Uterus (tissue), 3 donors: ENCODE measurements at regions not wholly inside any gene's neighbourhood (a gene's known extent, or its start where the extent isn't known, plus 50 kb on each side); places are given as distances from the start of the nearest gene placed in this dataset.
"Not testable (repeated sequence)": the region's sequence is repeated elsewhere in the genome, so short reads cannot be mapped to it uniquely, and the experiment has no call there.

Experiments used
- DNase-seq, 2 donors: peaks; one replicate each; pipeline ENCODE4 v3.0.0-alpha.2; 2019 to 2020
- H3K27ac ChIP-seq, 2 donors: fragments of 200-600 bp; sonication (generic); 1 replicate in 1 of 2; 2 replicates in 1 of 2; pipeline ENCODE4 v1.5.1; 2016 to 2018
- H3K27me3 ChIP-seq, 2 donors: fragments of 200-600 bp; sonication (generic); one replicate each; pipeline ENCODE4 v1.5.1; 2018 to 2019; ENCODE audit warnings: control low read depth in 1 of 2
- H3K36me3 ChIP-seq, 2 donors: fragments of 200-600 bp; sonication (generic); one replicate each; pipeline ENCODE4 v1.5.1; 2019; ENCODE audit warnings: control low read depth in 1 of 2
- H3K4me1 ChIP-seq, 2 donors: fragments of 200-600 bp; sonication (generic); one replicate each; pipeline ENCODE4 v1.5.1; 2018 to 2019; ENCODE audit warnings: control low read depth in 1 of 2
- H3K4me3 ChIP-seq, 2 donors: fragments of 200-600 bp; sonication (generic); 1 replicate in 1 of 2; 2 replicates in 1 of 2; pipeline ENCODE4 v1.5.1; 2018 to 2019; ENCODE audit warnings: mild to moderate bottlenecking in 1 of 2
- H3K9me3 ChIP-seq, 2 donors: fragments of 200-600 bp; sonication (generic); one replicate each; pipeline ENCODE4 v1.5.1; 2019; ENCODE audit warnings: control low read depth in 1 of 2
- POLR2A ChIP-seq, 2 donors: fragments of 450-650 bp; IDR thresholded peaks; one replicate each; pipeline ENCODE4 v1.6.1; 2016; ENCODE audit warnings: antibody characterized with exemption in 2 of 2, mild to moderate bottlenecking in 1 of 2, moderate library complexity in 1 of 2
- intact Hi-C: fragments of 100-400 bp; cut with DNase I; formaldehyde crosslinking; loops from one replicate; pipeline ENCODE4 v1.15.1; 2023; ENCODE audit warnings: low total_unique reads
- TF ChIP-seq, protein P1 (sequence below), 4 experiments: fragments of 200-600 bp in 2 of 4; fragments of 450-650 bp in 2 of 4; sonication (generic) in 2 of 4; IDR thresholded peaks; one replicate each; pipeline ENCODE4 v1.5.1; 2016 to 2019; ENCODE audit warnings: antibody characterized with exemption in 4 of 4, mild to moderate bottlenecking in 2 of 4, moderate library complexity in 1 of 4
- donor health status: DM: yes; HTN: yes; CAD: no.

DNA sequence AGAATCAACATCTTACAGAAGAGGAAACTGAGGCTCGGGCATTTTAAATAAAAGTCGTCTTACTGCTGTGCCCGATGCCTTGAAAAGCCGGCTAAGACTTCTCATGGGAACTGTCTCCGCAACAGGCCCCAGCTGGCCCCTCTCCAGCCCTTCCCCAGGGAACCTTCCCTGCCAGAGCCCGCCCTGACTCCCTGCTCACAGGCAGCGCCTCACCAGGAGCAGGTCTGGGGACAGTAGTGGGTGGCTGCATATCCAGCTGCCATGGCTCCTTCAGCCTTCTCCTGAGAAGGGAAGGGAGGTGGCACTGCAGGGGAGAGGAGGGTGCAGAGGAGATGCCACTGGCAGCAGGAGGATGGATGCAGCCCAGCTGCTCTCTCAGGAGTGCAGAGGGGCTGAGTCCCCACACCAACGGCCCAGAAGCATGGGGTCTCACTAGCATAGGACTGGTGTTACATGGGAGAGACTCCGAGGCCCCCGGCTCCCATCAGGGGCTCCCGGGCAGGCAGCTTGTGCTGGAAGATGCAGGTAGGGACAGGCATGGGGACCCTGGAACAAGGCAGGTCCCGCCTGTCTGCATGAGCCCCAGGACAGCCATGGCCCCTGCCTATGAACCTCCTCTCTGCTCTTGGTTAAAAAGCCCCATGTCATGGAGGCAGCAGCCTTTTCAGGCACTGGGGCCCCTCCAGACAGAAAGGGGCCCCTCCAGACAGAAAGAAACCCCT is 216.4 kb upstream of the SGCG start:
- H3K27ac ChIP-seq: no peak overlapping the region
- DNase-seq: no peak

DNA sequence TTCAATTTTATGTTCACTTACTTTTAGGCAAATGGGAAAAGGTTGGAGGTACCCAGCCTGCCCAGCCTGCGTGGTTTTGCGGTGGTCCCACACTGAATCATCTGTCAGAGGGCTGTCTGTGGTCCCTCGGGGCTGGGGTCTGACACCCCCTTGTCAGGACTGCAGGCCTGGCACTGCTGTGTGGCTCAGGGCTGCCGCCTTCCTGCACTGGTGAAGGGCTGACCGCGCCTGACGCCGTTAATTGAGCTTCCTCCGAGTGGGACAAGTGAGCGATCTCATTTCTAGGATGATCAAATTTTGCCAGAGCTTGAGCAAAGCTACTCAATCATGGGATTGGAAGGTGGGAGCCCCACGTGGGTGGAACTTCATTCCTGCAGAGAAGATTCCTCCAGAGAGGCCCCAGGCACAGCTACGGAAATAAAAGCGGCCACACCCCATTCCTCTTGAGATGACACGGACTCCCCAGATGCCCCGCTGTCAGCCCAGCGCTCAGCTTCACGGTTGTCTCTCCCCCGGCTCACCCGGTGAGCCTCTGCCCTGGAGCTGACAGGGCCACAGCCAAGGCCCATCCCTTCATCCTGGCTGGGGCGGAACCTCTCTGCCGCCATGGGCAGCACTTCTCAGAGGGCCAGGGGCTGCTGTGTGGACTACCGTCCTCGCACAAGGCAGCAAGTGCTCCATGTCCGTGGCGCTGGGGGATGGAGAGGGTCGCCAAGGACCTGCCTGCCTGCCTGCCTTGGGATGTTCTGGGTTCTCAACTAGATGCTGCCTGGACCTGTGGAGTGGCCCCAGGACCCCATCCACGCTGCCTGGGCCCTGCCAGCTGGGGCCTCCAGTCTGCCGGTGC is 215.5 kb upstream of the SGCG start:
- H3K27me3 ChIP-seq, intact Hi-C loops, H3K36me3 ChIP-seq, H3K4me1 ChIP-seq, H3K27ac ChIP-seq, H3K9me3 ChIP-seq, DNase-seq, H3K4me3 ChIP-seq: not testable (repeated sequence)

More for the DNA sequence above, 216.4 kb upstream of the SGCG start:
- H3K36me3 ChIP-seq: no peaks in the 10 kb centered on the region
- intact Hi-C loops: no loop called here
- no peaks in the 10 kb centered on the region for H3K9me3 ChIP-seq
- H3K4me3 ChIP-seq: no peak overlapping the region
- H3K4me1 ChIP-seq: no peaks in the 10 kb centered on the region
- no peaks in the 10 kb centered on the region for H3K27me3 ChIP-seq
- TF ChIP-seq, protein P1, sequence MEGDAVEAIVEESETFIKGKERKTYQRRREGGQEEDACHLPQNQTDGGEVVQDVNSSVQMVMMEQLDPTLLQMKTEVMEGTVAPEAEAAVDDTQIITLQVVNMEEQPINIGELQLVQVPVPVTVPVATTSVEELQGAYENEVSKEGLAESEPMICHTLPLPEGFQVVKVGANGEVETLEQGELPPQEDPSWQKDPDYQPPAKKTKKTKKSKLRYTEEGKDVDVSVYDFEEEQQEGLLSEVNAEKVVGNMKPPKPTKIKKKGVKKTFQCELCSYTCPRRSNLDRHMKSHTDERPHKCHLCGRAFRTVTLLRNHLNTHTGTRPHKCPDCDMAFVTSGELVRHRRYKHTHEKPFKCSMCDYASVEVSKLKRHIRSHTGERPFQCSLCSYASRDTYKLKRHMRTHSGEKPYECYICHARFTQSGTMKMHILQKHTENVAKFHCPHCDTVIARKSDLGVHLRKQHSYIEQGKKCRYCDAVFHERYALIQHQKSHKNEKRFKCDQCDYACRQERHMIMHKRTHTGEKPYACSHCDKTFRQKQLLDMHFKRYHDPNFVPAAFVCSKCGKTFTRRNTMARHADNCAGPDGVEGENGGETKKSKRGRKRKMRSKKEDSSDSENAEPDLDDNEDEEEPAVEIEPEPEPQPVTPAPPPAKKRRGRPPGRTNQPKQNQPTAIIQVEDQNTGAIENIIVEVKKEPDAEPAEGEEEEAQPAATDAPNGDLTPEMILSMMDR (IDR thresholded peaks at IDR 0.05): no peak
- no peak for TF ChIP-seq POLR2A (IDR thresholded peaks at IDR 0.05)

DNA sequence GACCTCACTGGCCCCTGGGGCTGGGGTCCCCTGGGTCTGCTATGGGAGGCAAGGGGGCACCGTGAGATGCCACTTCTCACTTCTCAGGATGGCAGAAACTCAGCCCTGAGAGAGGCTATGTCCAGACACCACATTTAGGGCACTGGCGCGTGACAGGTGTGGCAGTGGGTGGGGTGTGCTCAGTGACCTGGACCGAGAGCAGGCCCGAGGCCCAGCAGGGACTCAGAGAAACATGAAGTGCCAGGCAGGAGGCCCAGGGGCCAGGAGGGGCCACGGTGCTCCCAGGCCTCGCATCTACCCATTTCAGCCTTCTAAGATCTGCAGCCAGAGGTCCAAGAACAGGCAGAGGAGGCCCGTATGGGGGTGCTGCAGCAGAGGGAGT is 214.9 kb upstream of the SGCG start:
- H3K27ac ChIP-seq, H3K9me3 ChIP-seq, DNase-seq, H3K4me1 ChIP-seq, H3K4me3 ChIP-seq, intact Hi-C loops, H3K27me3 ChIP-seq, H3K36me3 ChIP-seq: not testable (repeated sequence)

DNA sequence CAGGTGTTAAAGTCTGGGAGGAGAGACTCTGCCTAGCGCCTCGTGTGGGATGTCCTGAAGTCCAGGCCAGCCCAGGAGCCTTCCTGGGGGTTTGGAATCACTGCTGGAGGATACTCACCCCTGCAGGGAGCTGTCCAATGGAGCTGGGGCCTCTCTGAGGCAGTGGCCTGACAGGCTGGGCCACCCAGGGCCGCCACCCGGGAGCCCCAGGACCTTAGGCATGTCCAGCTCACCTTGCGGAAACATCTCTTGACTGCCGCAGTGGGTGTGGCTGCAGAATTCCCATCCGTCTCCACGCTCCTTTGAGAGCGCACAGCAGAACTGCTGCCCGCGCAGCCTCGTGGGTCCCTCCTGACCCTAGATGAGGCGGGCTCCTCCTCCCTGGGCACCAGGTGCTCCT is 214.0 kb upstream of the SGCG start:
- DNase-seq, H3K4me1 ChIP-seq, H3K4me3 ChIP-seq, H3K27ac ChIP-seq, intact Hi-C loops, H3K9me3 ChIP-seq, H3K36me3 ChIP-seq, H3K27me3 ChIP-seq: not testable (repeated sequence)

DNA sequence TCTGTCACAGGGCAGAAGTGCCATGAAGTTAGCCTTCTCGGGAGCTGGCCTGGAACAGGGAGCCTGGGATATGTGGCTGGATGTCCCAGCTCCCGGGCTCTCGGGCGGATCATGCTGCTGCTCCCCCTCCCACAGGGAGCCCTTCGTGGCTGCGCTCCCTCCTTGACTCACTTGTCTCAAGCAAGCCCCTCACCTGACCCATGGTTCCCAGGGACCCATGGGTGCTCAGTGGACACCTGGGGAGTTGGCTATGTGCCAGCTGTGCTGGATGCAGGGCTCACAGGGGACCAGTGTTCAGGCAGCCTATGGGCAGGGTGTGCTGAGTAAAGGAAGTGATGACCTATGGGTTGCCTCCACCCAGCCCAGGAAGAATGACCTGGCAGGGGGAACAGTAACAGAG is 213.1 kb upstream of the SGCG start:
- intact Hi-C loops: no loop called here

DNA sequence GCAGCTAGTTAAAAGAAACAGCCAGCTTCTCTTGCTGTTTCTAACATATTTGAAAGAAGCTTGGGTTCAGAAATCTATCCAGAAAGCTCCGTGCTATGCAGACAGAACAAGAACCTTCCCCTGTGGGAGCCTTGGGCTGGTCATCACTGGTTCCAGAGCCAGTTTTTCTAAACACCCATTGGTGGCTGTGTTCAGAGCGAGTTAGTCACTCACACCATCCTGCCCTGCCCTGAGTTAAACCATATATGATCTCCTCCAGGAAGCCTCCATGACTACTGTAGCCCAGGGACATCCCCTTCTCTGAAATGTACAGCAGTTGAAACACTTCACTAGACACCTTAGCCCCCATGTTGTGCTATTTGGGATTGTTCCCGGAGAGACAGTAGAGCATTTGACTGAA is 200.8 kb upstream of the SGCG start:
- no peaks in the 10 kb centered on the region for H3K27me3 ChIP-seq
- no peaks in the 10 kb centered on the region for H3K36me3 ChIP-seq
- TF ChIP-seq POLR2A (IDR thresholded peaks at IDR 0.05): no peak
- DNase-seq: no peak
- no peak overlapping the region for H3K4me3 ChIP-seq
- H3K4me1 ChIP-seq: no peaks in the 10 kb centered on the region
- intact Hi-C loops: no loop called here
- H3K27ac ChIP-seq: no peak overlapping the region
- no peaks in the 10 kb centered on the region for H3K9me3 ChIP-seq

More for the DNA sequence above, 213.1 kb upstream of the SGCG start:
- no peak for TF ChIP-seq POLR2A (IDR thresholded peaks at IDR 0.05)
- TF ChIP-seq, protein P1 (IDR thresholded peaks at IDR 0.05): no peak
- Histone ChIP-seq H3K9me3 (no peaks in the 10 kb centered on the region), H3K27ac (no peak overlapping the region), H3K36me3 (no peaks in the 10 kb centered on the region), H3K4me3 (no peak overlapping the region), H3K27me3 (no peaks in the 10 kb centered on the region), H3K4me1 (no peaks in the 10 kb centered on the region)
- DNase-seq: no peak

DNA sequence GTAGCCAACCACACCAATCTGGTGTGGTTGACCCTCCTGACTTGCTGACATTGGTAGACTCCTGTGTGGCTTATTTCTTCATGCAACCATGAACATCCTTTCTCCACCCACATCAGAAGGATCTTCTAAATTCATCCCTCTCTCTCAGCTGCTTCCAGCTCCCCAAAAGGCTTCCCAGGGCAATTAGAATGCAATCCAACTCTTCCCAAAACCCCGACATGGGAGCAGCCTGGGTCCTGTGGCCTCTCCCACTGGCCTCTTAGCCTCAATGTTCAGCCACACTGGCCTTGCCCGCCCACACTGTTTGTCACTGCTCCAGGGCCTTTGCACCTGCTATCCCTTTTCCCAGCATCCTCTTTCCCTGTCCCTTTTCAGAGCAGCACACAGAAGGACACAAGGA is 199.8 kb upstream of the SGCG start:
- intact Hi-C loops: no loop called here

More for the DNA sequence above, 199.8 kb upstream of the SGCG start:
- DNase-seq: no peak
- H3K27me3 ChIP-seq: no peaks in the 10 kb centered on the region
- no peak overlapping the region for H3K4me3 ChIP-seq
- no peaks in the 10 kb centered on the region for H3K36me3 ChIP-seq
- H3K4me1 ChIP-seq: no peaks in the 10 kb centered on the region
- no peak overlapping the region for H3K27ac ChIP-seq
- H3K9me3 ChIP-seq: no peaks in the 10 kb centered on the region
- TF ChIP-seq POLR2A (IDR thresholded peaks at IDR 0.05): no peak
- TF ChIP-seq, protein P1 (IDR thresholded peaks at IDR 0.05): no peak
